ENCODE measurements at regions not wholly inside any gene's neighbourhood (a gene's known extent, or its start where the extent isn't known, plus 50 kb on each side); places are given as distances from the start of the nearest gene placed in this dataset.

- TF ChIP-seq CTCF (IDR thresholded peaks at IDR 0.05), result no peak
- H2AFZ ChIP-seq, result no peak overlapping the region
- H3K9me3 ChIP-seq (ENCODE audit: control insufficient read depth, low read length), result no peaks in the 10 kb centered on the region
- no peak overlapping the region for H3K4me2 ChIP-seq (ENCODE audit: low read length)
- H3K4me3 ChIP-seq (ENCODE audit: low read depth, low read length), result no peak overlapping the region
- H3K36me3 ChIP-seq (ENCODE audit: control insufficient read depth, insufficient read depth, low read length), result no peaks in the 10 kb centered on the region
- no peaks in the 10 kb centered on the region for H3K4me1 ChIP-seq
- H3K9ac ChIP-seq, result no peak overlapping the region
- no peak overlapping the region for H3K27ac ChIP-seq
- no peaks in the 10 kb centered on the region for H3K79me2 ChIP-seq
- no peaks in the 10 kb centered on the region for H3K27me3 ChIP-seq (ENCODE audit: control insufficient read depth, insufficient read depth, low read length)
Observed at GRCh38 chr3:1870738-1871137, 227.9 kb upstream of the CNTN4 start.

GRCh38 chr3:1883534-1883933 lies 215.1 kb upstream of the CNTN4 start:
- no peak overlapping the region for H3K4me3 ChIP-seq (ENCODE audit: low read depth, low read length)
- no peak for TF ChIP-seq CTCF (IDR thresholded peaks at IDR 0.05)
- no peak overlapping the region for H3K9ac ChIP-seq
- no peaks in the 10 kb centered on the region for H3K27me3 ChIP-seq (ENCODE audit: control insufficient read depth, insufficient read depth, low read length)
- H3K9me3 ChIP-seq (ENCODE audit: control insufficient read depth, low read length), result no peaks in the 10 kb centered on the region
- no peaks in the 10 kb centered on the region for H3K4me1 ChIP-seq
- no peak overlapping the region for H3K4me2 ChIP-seq (ENCODE audit: low read length)
- H3K27ac ChIP-seq, result no peak overlapping the region
- no peaks in the 10 kb centered on the region for H3K36me3 ChIP-seq (ENCODE audit: control insufficient read depth, insufficient read depth, low read length)
- no peaks in the 10 kb centered on the region for H3K79me2 ChIP-seq
- H2AFZ ChIP-seq, result no peak overlapping the region

- Histone ChIP-seq H3K79me2 (no peaks in the 10 kb centered on the region), H3K9ac (no peak overlapping the region), H3K9me3 (ENCODE audit: control insufficient read depth, low read length) (no peaks in the 10 kb centered on the region), H3K27me3 (ENCODE audit: control insufficient read depth, insufficient read depth, low read length) (no peaks in the 10 kb centered on the region), H3K4me1 (no peaks in the 10 kb centered on the region), H3K36me3 (ENCODE audit: control insufficient read depth, insufficient read depth, low read length) (no peaks in the 10 kb centered on the region), H2AFZ (no peak overlapping the region), H3K4me3 (ENCODE audit: low read depth, low read length) (no peak overlapping the region), H3K27ac (no peak overlapping the region), H3K4me2 (ENCODE audit: low read length) (no peak overlapping the region)
- TF ChIP-seq CTCF (IDR thresholded peaks at IDR 0.05), result no peak
Observed at GRCh38 chr3:1892459-1892858, 206.2 kb upstream of the CNTN4 start.

GRCh38 chr3:1902416-1902815 lies 196.2 kb upstream of the CNTN4 start:
- no peaks in the 10 kb centered on the region for H3K9me3 ChIP-seq (ENCODE audit: control insufficient read depth, low read length)
- no peak overlapping the region for H3K9ac ChIP-seq
- TF ChIP-seq CTCF (IDR thresholded peaks at IDR 0.05), result no peak
- H2AFZ ChIP-seq, result no peak overlapping the region
- peaks cover 1% of the 10 kb centered on the region for H3K4me1 ChIP-seq
- no peaks in the 10 kb centered on the region for H3K79me2 ChIP-seq
- no peak overlapping the region for H3K4me2 ChIP-seq (ENCODE audit: low read length)
- no peak overlapping the region for H3K27ac ChIP-seq
- H3K4me3 ChIP-seq (ENCODE audit: low read depth, low read length), result no peak overlapping the region
- no peaks in the 10 kb centered on the region for H3K36me3 ChIP-seq (ENCODE audit: control insufficient read depth, insufficient read depth, low read length)
- no peaks in the 10 kb centered on the region for H3K27me3 ChIP-seq (ENCODE audit: control insufficient read depth, insufficient read depth, low read length)

GRCh38 chr3:1903111-1903510 lies 195.6 kb upstream of the CNTN4 start:
- no peak overlapping the region for H3K9ac ChIP-seq
- peaks cover 8% of the 10 kb centered on the region for H3K4me1 ChIP-seq
- H3K79me2 ChIP-seq, result no peaks in the 10 kb centered on the region
- no peaks in the 10 kb centered on the region for H3K27me3 ChIP-seq (ENCODE audit: control insufficient read depth, insufficient read depth, low read length)
- H3K4me3 ChIP-seq (ENCODE audit: low read depth, low read length), result no peak overlapping the region
- TF ChIP-seq CTCF (IDR thresholded peaks at IDR 0.05), result no peak
- H3K27ac ChIP-seq, result no peak overlapping the region
- H3K4me2 ChIP-seq (ENCODE audit: low read length), result no peak overlapping the region
- no peaks in the 10 kb centered on the region for H3K9me3 ChIP-seq (ENCODE audit: control insufficient read depth, low read length)
- no peaks in the 10 kb centered on the region for H3K36me3 ChIP-seq (ENCODE audit: control insufficient read depth, insufficient read depth, low read length)
- H2AFZ ChIP-seq, result no peak overlapping the region
